Gastrocnemius medialis (tissue), 4 donors: ENCODE measurements at regions not wholly inside any gene's neighbourhood (a gene's known extent, or its start where the extent isn't known, plus 50 kb on each side); places are given as distances from the start of the nearest gene placed in this dataset.

Experiments
- CTCF ChIP-seq, 5 experiments: fragments of 450-650 bp in 3 of 5; fragments of 200-600 bp in 2 of 5; sonication (generic) in 2 of 5; IDR thresholded peaks in 4 of 5; conservative IDR thresholded peaks in 1 of 5; 1 replicate in 4 of 5; 2 replicates in 1 of 5; pipeline ENCODE4 v1.5.1; 2016 to 2019; ENCODE audit warnings: antibody characterized with exemption in 5 of 5, mild to moderate bottlenecking in 3 of 5, moderate library complexity in 3 of 5
- POLR2A ChIP-seq, 2 donors: fragments of 450-650 bp; IDR thresholded peaks; one replicate each; pipeline ENCODE4 v1.6.1; 2017; ENCODE audit warnings: antibody characterized with exemption in 2 of 2, mild to moderate bottlenecking in 2 of 2, moderate library complexity in 2 of 2

DNA sequence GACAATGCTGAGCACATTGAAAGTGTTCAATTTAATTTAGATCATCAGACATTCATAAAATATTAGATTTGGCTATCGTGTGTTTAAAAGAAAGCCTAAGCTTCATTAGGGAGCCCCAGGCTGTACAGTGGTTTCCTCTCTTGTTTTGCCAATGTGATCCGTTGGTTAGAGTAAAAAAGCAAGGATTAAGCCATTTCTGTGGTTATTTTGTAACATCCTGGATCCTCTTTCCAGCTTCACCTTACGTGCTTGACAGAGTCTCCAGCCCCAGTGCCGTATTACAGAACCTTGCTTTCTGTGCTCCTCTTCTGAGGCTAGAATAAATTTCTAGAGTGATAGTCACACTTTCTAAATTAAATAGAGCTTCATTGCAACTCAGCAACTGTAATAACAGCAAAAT, 289.3 kb upstream of the LINC00305 start:
- TF ChIP-seq CTCF (IDR thresholded peaks at IDR 0.05 in 4 of 5, conservative IDR thresholded peaks at IDR 0.05 in 1 of 5) (no peak), POLR2A (IDR thresholded peaks at IDR 0.05) (no peak)
